GM19035 (cell line): ENCODE measurements at regions not wholly inside any gene's neighbourhood (a gene's known extent, or its start where the extent isn't known, plus 50 kb on each side); places are given as distances from the start of the nearest gene placed in this dataset.
A peak's percentile ranks its signal among the peaks of the same experiment; 100 is the strongest.

Experiments
- ATAC-seq: cut with Tn5 transposase; IDR thresholded peaks from one replicate; pipeline ENCODE4 v1.9.1; 2021; ENCODE audit not compliant: unreplicated experiment

GRCh38 chr20:43804781-43805180 lies 78.0 kb upstream of the GTSF1L start:
- no peak for ATAC-seq

GRCh38 chr20:43803276-43803675 lies 76.5 kb upstream of the GTSF1L start:
- ATAC-seq: no peak

DNA sequence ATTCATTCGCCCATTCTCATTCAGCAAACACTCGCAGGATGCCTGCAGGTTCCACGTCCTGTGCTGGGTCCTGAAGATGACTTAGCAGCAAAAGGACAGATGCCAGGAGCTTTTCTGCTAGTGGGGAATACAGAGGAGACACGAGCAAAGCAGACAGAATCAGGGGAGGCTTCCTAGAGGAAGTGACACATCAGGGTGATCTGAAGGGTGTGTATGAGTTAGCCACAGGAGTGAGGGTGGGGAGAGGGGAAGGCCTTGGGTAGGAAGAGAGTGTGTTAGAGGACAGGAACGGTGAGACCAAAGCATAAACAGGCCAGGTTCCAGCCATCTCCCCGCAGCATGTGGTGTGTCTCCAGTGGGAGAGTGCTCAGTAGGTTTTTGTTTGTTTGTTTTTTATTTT lies 73.4 kb upstream of the GTSF1L start:
- ATAC-seq: no peak

DNA sequence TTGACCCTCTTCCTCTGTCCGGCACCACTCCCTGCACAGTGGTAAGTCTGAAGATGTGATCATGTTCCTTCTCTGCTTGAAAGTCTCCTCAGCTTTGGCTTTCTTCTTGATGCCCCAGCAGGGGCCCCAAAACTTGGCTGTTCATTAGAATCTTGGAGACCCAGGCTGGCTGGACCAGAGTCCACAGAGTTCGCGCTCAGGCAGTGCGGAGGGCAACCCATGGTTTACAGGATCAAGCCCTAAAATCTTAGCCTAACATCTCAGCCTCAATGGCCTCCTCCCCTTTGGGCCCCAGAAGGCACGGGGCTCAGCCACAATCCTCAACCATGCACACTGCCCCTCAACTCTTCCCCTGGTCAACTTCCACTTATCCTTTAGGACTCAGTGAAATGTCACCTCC lies 72.9 kb upstream of the GTSF1L start:
- ATAC-seq: no peak

GRCh38 chr20:43799150-43799711 lies 72.4 kb upstream of the GTSF1L start:
- ATAC-seq: no peak

GRCh38 chr20:43798291-43799149 lies 71.7 kb upstream of the GTSF1L start:
- no peak for ATAC-seq

GRCh38 chr20:43794326-43794725 lies 67.5 kb upstream of the GTSF1L start:
- ATAC-seq: no peak

DNA sequence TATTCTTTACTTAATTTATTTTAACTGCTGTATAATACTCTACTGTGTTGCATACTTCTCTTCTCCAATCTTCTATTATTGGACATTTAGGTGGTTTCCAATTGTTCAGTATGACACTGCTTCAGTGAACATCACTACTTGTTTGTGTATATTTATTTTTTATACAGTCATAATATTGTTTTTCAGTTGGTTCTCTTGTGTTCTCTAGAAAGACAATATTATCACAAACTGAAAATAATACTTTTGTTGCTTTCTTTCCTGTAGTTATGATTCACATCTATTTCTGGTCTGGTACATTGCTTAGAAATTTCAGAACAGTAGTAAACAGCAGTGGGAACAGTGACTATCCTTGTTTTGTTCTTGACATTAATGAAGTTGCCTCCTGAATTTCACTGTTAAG lies 62.8 kb upstream of the GTSF1L start:
- ATAC-seq: peak; percentile 56

DNA sequence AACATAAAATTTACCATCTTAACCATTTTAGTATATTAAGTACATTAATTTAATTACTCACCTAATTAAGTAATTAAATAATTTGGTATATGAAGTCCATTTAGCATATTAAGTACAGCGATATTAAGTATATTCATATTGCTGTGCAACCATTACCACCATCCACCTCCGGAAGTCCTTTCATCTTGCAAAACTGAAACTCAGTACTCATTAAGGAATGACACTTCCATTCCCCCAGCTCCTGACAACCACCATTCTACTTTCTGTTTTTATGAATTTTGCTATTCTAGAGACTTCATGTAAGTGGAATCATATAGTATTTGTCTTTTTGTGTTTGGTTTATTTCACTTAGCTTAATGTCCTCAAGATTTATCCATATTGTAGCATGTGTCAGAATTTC lies 61.1 kb upstream of the GTSF1L start:
- no peak for ATAC-seq

- no peak for ATAC-seq
Observed at GRCh38 chr20:43786885-43787284, 60.1 kb upstream of the GTSF1L start.

- no peak for ATAC-seq
Observed at GRCh38 chr20:43781215-43781614, 54.4 kb upstream of the GTSF1L start.

GRCh38 chr20:43778375-43778774 lies 51.6 kb upstream of the GTSF1L start:
- ATAC-seq: no peak

- ATAC-seq: no peak
Observed at GRCh38 chr20:43776691-43777090, 49.9 kb upstream of the GTSF1L start.
